ENCODE measurements at regions not wholly inside any gene's neighbourhood (a gene's known extent, or its start where the extent isn't known, plus 50 kb on each side); places are given as distances from the start of the nearest gene placed in this dataset.

DNA sequence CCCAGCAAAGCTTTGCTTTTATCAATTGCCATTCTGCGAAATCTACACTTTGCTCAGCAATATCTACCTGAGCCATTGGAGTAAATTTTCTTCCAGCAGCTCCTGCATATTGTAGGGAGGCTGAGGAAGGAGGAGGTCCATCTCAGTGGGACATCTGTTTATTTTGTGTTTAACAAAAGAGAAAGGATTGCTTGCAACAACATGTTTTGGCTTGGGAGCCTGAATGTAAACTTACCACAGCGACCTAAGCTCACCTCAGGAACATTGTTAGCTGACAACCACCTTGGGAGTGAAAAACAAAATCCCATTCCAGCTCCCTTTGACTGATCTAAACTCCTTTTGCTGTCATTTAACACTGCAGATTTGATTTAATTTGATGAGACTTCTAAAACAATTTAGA, 356.1 kb downstream of the SS18 start:
- H3K27ac ChIP-seq, result no peak overlapping the region
- DNase-seq (ENCODE audit: low read depth, low spot score), result no peak

DNA sequence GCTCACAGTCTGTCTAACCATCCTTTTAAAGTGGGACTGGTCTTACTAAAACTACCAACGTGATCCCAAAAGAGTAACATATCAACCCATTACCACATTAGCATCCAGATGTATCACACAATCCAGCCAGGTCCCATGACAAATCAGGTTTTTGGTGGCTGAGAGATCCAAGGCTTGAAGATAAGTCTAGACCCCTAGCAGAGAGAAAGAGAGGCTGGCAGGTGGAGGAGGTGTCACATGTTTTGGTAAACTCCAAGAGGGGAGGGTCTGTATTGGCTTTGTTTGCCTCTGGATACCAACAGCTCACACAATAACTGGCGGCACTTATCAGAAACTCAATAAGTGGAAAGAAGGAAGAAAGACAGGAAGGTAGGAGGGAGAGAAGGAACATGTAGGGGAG, 357.6 kb downstream of the SS18 start:
- no peak for DNase-seq (ENCODE audit: low read depth, low spot score)
- no peak overlapping the region for H3K27ac ChIP-seq

DNA sequence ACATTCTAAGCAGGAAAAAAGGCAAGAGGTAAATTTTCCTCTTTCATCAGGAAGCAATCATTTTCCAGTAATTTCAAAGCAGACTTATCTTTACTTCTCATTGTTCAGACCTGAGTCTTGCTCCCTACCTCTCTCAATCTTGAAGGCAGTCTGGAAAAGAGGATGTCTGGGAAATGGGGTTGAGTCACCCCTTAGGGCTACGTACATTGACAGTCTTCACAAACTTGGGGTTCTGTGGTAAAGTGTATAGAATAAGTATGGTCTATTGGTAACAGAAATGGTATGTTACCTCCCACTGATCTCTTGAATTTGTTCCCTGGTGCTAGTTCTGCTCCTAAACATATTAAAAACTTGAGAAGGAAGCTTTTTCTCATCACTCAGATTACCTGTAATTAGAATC, 361.3 kb downstream of the SS18 start:
- DNase-seq (ENCODE audit: low read depth, low spot score), result no peak
- H3K27ac ChIP-seq, result no peak overlapping the region

DNA sequence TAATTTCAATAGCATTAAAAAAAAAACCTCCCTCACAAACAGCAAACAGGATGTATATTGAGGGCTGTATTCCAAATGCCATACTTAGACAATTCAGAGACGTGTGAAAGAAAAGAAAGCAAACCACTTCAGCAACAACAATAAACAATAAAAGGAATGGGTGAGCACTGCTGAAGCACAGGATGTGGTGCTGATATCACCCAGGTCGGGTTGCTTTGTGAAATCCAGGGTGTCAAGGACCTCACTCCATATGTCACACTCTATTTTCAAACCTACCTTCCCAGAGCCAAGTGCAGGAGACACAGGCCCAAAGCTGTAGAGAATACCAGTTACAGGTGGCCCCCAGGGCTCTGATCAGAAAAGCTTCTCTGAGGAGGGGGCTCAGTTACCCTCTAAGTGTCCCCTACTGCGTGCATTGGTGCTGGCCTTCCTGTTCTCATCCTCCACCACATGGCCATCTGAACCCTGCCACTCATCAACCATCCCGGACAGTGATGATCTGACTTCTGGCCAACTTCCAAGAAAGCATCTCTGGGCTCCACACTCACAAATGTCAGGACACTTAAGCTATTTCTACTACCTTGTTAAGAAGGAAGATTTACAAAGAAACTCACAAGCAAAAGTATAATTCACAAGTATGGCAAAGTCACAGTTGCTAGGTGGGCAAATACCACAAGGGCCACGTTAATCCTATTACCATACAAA, 363.0 kb downstream of the SS18 start:
- H3K27ac ChIP-seq, result no peak overlapping the region
- DNase-seq (ENCODE audit: low read depth, low spot score), result no peak

GRCh38 chr18:25726298-25726697, 364.1 kb downstream of the SS18 start:
- no peak for DNase-seq (ENCODE audit: low read depth, low spot score)
- H3K27ac ChIP-seq, result no peak overlapping the region

GRCh38 chr18:25725501-25725900, 364.9 kb downstream of the SS18 start:
- DNase-seq (ENCODE audit: low read depth, low spot score), result no peak
- H3K27ac ChIP-seq, result no peak overlapping the region

GRCh38 chr18:25724997-25725396, 365.4 kb downstream of the SS18 start:
- no peak for DNase-seq (ENCODE audit: low read depth, low spot score)
- no peak overlapping the region for H3K27ac ChIP-seq

DNA sequence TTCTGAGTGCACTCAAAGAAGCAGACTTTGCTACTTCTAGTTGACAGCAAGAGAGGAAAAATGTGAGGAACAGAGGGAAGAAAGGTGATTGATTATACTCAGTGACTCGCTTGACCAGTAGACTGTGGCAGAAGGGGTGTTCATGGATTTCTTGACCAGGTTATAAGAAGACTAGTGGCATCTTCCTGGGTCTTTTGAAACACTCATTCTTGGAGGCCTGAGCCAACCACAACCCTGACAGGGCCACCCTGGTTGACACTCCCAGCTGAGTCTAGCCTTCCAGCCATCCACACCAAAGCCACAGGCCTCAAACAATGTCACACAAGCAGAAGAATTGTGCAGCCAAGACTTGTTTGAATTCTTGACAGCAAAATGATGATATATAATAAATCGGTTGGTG, 366.3 kb downstream of the SS18 start:
- no peak overlapping the region for H3K27ac ChIP-seq
- no peak for DNase-seq (ENCODE audit: low read depth, low spot score)

DNA sequence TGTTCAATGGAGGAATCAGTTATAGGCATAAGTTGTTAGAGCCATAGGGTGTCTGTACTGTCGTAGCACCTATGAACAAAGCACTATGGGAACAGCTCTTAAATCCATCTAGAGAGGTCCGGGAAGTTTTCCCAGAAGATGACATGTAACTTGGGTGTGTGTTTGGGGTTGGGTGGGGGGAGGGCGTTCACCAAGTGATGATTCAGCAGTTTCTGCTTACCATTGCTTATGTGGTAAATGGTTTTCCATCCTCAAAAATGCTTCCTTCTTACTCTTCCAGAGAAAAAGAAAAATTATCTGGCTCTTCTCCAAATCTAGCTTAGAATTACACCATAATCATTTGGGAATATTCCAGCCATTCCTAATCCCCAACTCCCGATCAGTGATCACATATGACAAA, 361.1 kb upstream of the ZNF521 start:
- no peak for DNase-seq (ENCODE audit: low read depth, low spot score)
- no peak overlapping the region for H3K27ac ChIP-seq

GRCh38 chr18:25710981-25711380, 359.0 kb upstream of the ZNF521 start:
- DNase-seq (ENCODE audit: low read depth, low spot score), result no peak
- H3K27ac ChIP-seq, result no peak overlapping the region

- DNase-seq (ENCODE audit: low read depth, low spot score), result no peak
- no peak overlapping the region for H3K27ac ChIP-seq
Measured at GRCh38 chr18:25705650-25706049, 353.7 kb upstream of the ZNF521 start.

DNA sequence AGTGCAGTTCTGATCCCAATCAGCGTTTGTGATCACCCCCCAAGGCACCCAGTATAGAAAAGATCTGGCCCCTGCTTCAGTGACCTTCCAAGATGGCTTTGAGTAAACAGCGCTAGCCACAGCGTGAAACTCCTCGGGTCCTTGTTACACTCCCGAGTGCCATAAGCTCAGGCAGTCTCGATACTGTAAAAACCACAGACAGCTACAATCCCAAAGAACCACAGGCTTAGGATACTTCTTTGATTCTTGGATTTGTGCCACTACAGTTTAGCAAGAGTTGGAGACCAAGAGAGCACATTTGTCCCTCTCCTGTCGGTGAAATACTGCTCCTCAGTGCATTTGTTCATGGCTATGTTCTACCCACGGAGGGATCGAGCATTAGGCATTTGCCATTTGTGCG, 352.5 kb upstream of the ZNF521 start:
- no peak for DNase-seq (ENCODE audit: low read depth, low spot score)
- no peak overlapping the region for H3K27ac ChIP-seq

DNA sequence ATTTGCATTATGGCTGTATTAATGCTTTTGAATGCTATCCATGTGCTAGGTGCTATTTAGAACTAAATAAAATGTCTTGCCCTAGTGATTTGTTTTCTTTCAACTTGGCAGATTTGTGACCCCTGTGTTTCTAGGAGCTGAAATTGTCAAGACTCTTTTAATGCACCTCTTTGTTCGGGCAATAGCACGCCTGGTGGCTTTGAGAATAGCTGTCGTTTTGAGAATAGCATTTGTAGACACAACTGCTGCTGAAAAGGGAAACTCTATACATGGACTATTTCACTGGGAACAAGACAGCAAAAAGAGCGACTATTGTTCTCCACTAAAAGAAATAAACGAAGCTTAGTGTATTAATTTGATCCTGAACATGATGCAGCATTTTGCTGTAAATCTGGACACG, 352.1 kb upstream of the ZNF521 start:
- DNase-seq (ENCODE audit: low read depth, low spot score), result no peak

DNA sequence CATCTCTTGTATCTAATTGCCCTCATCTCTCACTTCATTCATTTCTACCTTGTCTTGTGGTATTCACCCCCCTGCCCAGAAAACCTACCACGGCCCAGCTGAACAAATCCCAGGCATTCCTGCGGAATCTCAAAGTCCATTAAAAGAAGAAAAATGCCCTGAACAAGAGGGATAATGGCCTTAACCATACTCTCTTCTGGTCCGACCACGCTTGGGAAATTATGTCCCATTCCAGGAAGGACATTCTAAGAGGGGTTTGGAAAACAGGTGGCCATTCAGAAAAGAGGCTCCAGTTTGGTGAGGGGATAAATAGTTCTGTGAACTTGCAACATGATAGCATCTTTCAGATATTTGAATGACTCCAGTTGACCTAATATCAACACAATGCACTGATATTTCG, 349.9 kb upstream of the ZNF521 start:
- no peak overlapping the region for H3K27ac ChIP-seq
- DNase-seq (ENCODE audit: low read depth, low spot score), result no peak

More for the DNA sequence above, 352.1 kb upstream of the ZNF521 start:
- no peak overlapping the region for H3K27ac ChIP-seq

DNA sequence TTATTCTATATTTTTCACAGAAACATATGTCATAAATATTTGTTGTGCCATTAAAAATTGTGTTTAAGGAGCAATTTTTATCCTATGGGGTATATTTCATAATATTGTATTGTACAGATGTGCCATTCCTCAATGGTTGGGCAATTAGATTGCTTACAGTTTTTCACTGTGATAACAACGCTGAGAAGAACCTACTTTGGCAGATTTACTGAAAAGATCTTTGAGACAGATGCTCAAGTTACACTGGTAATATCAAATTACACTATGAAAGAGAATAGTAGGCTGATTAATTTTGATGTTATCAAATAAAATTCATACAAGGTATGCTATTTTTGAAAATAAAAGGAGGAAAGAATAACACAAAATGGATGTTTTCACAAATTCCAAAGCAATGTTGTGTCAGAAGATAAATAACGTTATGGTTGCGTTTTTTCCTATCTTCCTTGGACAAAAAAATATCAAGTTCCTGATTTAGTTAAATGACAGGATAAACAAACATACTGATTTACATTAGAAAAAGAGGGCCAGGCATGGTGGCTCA, 335.1 kb upstream of the ZNF521 start:
- no peak for DNase-seq (ENCODE audit: low read depth, low spot score)
- no peak overlapping the region for H3K27ac ChIP-seq

DNA sequence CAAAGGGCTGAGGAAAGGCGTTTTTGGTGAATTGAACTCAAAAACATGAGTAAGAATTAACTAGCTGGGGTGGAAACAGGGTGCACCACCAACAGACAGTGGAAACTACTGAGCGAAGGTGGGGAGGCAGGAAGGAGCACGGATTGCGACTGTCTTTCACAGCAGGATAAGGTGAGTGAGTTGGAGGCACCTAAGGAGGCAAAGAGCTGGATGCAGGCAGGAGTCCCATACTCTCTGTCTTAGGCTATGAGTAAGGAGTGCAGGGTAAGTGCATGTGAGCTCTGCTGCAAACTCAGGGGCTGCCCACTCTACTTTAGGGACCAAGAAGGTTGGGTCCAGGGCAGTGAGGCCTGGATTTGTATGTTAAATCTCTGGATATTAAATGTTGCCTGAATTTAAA, 333.1 kb upstream of the ZNF521 start:
- no peak overlapping the region for H3K27ac ChIP-seq
- no peak for DNase-seq (ENCODE audit: low read depth, low spot score)

DNA sequence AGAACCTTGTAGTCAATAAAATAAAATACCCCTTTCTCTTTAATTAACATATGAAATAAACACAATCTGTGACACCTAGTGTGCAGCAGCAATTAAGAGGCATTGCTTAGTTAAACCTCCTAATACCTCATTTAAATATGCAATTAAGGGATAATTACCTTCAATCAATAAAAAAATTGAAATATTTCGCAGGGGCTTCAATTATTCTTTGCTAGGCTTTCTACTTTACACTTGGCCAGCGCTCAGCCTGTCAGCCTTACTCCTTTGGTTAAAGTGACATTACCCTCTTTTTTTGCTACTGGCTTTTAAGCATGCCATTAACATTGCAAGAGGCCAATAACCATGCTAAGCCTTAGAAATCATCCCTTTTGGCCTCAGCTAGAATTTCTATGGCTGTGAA, 327.5 kb upstream of the ZNF521 start:
- H3K27ac ChIP-seq, result no peak overlapping the region
- DNase-seq (ENCODE audit: low read depth, low spot score), result no peak

GRCh38 chr18:25678221-25678620, 326.3 kb upstream of the ZNF521 start:
- no peak for DNase-seq (ENCODE audit: low read depth, low spot score)
- no peak overlapping the region for H3K27ac ChIP-seq

- no peak overlapping the region for H3K27ac ChIP-seq
- DNase-seq (ENCODE audit: low read depth, low spot score), result no peak
Measured at GRCh38 chr18:25675123-25675850, 323.3 kb upstream of the ZNF521 start.

- H3K27ac ChIP-seq, result no peak overlapping the region
- DNase-seq (ENCODE audit: low read depth, low spot score), result no peak
Measured at GRCh38 chr18:25674183-25674582, 322.2 kb upstream of the ZNF521 start.

DNA sequence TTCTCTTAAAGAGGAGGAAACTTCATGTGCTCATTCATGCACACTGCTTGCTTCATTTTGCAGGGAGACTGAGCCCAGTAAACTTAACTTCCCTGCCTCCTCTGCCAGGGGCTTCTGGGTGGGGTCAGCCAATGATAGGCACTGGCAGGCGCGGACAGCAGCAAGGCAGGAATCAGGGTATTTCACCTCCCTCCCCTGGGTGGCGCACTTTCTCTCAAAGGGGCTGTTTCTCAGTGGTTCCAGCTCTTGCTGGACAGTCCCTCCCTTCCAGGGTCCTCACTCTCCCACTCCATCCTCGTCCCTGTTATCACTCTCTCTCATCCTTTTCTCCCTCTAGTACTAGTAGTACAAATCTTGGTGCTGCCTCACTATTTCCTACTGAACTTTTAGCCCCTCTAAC, 320.5 kb upstream of the ZNF521 start:
- DNase-seq (ENCODE audit: low read depth, low spot score), result no peak
- H3K27ac ChIP-seq, result no peak overlapping the region

DNA sequence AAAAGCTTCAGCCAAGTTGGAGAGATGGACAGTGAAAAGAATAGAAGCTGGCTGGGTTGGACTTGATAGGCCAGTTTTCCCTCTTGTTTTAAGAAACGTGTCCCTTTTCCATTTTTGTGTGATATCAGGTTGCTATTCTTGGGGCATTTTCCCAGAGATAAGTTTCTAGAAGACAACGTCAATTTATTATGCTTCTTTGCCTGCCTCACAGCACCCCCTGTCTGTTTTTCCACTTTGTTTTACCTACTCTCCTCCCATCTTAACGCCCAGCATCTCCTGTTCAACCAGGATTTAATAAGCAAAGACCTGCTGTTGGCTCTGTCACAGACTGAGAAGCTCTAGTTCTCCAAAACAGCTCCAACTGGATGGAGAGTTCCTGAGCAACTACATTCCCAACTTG, 317.8 kb upstream of the ZNF521 start:
- no peak for DNase-seq (ENCODE audit: low read depth, low spot score)
- no peak overlapping the region for H3K27ac ChIP-seq

Measured in epithelial cell of prostate (primary cell).